Left ventricle myocardium inferior (tissue), 1 donor: ENCODE measurements at regions not wholly inside any gene's neighbourhood (a gene's known extent, or its start where the extent isn't known, plus 50 kb on each side); places are given as distances from the start of the nearest gene placed in this dataset.

Experiments
- DNase-seq: peaks from one replicate; pipeline ENCODE4 v3.0.0-alpha.2; 2020
- H3K27ac ChIP-seq: fragments of 200-600 bp; replicated peaks from 2 replicates; pipeline ENCODE4 v1.8.0; 2021
- H3K27me3 ChIP-seq: fragments of 200-600 bp; 2 replicates; pipeline ENCODE4 v1.8.0; 2021; ENCODE audit warnings: low read depth
- H3K36me3 ChIP-seq: fragments of 200-600 bp; 2 replicates; pipeline ENCODE4 v1.8.0; 2021
- H3K4me1 ChIP-seq: fragments of 200-600 bp; 2 replicates; pipeline ENCODE4 v1.8.0; 2021
- H3K4me3 ChIP-seq: fragments of 200-600 bp; 2 replicates; pipeline ENCODE4 v1.8.0; 2021; ENCODE audit warnings: mild to moderate bottlenecking, moderate library complexity
- H3K9me3 ChIP-seq: fragments of 200-600 bp; replicated peaks from 2 replicates; pipeline ENCODE4 v1.8.0; 2021
- CTCF ChIP-seq: fragments of 200-600 bp; IDR thresholded peaks from 2 replicates; pipeline ENCODE4 v1.8.0; 2021; ENCODE audit warnings: antibody characterized with exemption, mild to moderate bottlenecking, borderline replicate concordance
- intact Hi-C: fragments of 100-400 bp; cut with micrococcal nuclease; formaldehyde crosslinking; loops from one replicate; pipeline ENCODE4 v1.11.0; 2022
- donor health status: DM: no; HTN: yes; CAD: no; lungs with severe emphysema.

GRCh38 chr4:144294211-144294610 lies 153.7 kb upstream of the GYPA start:
- H3K27me3 ChIP-seq: no peaks in the 10 kb centered on the region
- H3K36me3 ChIP-seq: no peaks in the 10 kb centered on the region
- no peak overlapping the region for H3K4me3 ChIP-seq
- no peak for DNase-seq
- H3K4me1 ChIP-seq: no peaks in the 10 kb centered on the region
- peaks cover 5% of the 10 kb centered on the region for H3K9me3 ChIP-seq
- no peak for TF ChIP-seq CTCF
- intact Hi-C loops: no loop called here
- H3K27ac ChIP-seq: no peak overlapping the region

DNA sequence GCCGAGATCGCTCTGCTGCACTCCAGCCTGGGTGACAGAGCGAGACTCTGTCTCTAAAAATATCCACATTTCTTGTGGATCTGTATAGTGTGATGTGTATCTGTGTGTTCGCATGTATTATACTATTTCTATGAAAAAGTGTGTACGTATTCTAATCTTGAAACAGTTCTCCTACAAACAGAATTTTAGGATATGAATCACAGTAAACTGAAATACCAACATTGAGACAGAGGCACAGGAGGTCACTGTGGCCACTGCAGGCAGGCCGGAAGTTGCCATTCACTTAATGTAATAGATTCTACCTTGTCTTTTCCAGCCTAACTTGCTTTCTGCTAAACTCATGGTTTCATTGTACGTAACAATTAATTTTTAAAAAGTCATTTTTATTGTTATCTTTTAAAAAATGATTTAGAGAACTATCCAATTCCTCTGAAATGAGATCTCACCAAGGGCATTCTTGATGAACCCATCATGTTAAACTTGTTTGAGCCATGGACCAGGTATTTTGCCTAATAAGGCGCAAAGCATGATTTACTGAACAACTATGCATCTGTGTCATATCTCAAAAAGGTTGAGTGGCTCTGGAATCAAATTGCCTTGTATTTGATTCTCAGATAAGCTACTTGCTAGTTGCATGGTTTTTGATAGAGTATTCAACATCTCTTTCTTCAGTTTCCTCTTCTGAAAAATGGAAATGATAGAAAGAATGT lies 154.9 kb upstream of the GYPA start:
- no peaks in the 10 kb centered on the region for H3K36me3 ChIP-seq
- no peaks in the 10 kb centered on the region for H3K27me3 ChIP-seq
- H3K27ac ChIP-seq: no peak overlapping the region
- DNase-seq: no peak
- no peak for TF ChIP-seq CTCF
- no peaks in the 10 kb centered on the region for H3K4me1 ChIP-seq
- no peak overlapping the region for H3K4me3 ChIP-seq
- H3K9me3 ChIP-seq: peaks cover 5% of the 10 kb centered on the region
- intact Hi-C loops: no loop called here

GRCh38 chr4:144296941-144297340 lies 156.4 kb upstream of the GYPA start:
- no peak for TF ChIP-seq CTCF
- no peaks in the 10 kb centered on the region for H3K27me3 ChIP-seq

GRCh38 chr4:144298519-144298918 lies 158.0 kb upstream of the GYPA start:
- Histone ChIP-seq H3K4me3 (no peak overlapping the region), H3K27ac (no peak overlapping the region), H3K4me1 (no peaks in the 10 kb centered on the region), H3K36me3 (no peaks in the 10 kb centered on the region), H3K9me3 (peaks cover 5% of the 10 kb centered on the region), H3K27me3 (no peaks in the 10 kb centered on the region)
- TF ChIP-seq CTCF: no peak
- DNase-seq: no peak
- intact Hi-C loops: no loop called here

More at GRCh38 chr4:144296941-144297340, 156.4 kb upstream of the GYPA start:
- Histone ChIP-seq H3K36me3 (no peaks in the 10 kb centered on the region), H3K9me3 (peaks cover 5% of the 10 kb centered on the region), H3K4me3 (no peak overlapping the region), H3K27ac (no peak overlapping the region), H3K4me1 (no peaks in the 10 kb centered on the region)
- no peak for DNase-seq
- intact Hi-C loops: no loop called here

- no peak for DNase-seq
- intact Hi-C loops: no loop called here
- TF ChIP-seq CTCF: no peak
- H3K4me3 ChIP-seq: no peak overlapping the region
- no peaks in the 10 kb centered on the region for H3K36me3 ChIP-seq
- no peak overlapping the region for H3K27ac ChIP-seq
- no peaks in the 10 kb centered on the region for H3K4me1 ChIP-seq
- peaks cover 5% of the 10 kb centered on the region for H3K9me3 ChIP-seq
- H3K27me3 ChIP-seq: no peaks in the 10 kb centered on the region
These were observed 160.1 kb upstream of the GYPA start for GRCh38 chr4:144300616-144301015.
